ENCODE measurements at regions not wholly inside any gene's neighbourhood (a gene's known extent, or its start where the extent isn't known, plus 50 kb on each side); places are given as distances from the start of the nearest gene placed in this dataset.

DNA sequence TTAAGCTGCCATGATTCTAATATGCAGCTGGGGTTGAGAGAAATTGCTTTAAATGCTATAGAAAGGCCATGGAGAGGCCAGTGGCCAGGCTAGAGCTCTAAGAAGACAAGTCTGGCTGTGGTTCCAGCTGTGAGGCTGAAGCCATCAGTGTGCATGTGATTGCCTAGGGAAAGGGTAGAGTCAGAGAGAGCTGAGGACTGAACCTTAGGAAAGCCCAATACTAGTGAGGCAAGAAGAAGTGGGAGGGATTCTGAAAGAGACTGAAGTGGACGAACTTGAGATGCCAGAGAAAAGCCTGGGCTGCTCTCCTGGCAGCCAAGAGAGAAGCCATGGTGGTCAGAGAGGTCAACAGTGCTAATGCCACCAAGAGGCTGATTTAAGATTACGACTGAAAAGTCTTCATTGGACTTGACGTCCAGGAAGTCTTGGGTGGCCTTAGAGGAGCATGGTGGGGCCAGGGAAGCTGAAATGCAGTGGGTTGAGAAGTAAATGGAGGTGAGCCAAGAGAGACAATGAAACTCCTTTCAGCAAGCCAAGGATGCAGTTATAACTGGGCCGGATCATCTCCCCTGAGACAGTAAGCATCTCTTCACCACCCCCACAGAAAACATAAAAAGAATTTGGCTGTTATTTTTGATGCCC lies 133.2 kb downstream of the TMEM174 start:
- DNase-seq: no peak

- no peak for DNase-seq
These were observed 132.4 kb downstream of the TMEM174 start for GRCh38 chr5:73305386-73305785.

DNA sequence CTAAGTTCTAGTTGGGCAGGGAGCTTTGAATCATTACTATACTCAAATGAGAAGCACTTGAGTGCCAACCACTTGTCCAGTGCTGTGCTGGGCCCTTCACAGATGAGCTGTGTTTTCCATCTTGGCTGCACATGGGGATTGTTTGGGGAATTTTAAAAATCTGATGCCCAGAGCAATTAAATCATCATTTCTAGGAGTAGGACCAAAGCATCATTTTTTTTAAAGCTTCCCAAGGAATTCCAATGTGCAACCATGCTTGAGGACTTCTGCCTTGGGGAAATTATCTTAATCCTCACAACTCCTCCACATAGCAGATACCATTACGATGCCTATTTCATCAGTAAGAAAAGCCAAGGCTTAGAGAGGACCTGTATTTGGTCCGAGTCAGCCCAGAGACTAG lies 131.4 kb downstream of the TMEM174 start:
- no peak for DNase-seq

DNA sequence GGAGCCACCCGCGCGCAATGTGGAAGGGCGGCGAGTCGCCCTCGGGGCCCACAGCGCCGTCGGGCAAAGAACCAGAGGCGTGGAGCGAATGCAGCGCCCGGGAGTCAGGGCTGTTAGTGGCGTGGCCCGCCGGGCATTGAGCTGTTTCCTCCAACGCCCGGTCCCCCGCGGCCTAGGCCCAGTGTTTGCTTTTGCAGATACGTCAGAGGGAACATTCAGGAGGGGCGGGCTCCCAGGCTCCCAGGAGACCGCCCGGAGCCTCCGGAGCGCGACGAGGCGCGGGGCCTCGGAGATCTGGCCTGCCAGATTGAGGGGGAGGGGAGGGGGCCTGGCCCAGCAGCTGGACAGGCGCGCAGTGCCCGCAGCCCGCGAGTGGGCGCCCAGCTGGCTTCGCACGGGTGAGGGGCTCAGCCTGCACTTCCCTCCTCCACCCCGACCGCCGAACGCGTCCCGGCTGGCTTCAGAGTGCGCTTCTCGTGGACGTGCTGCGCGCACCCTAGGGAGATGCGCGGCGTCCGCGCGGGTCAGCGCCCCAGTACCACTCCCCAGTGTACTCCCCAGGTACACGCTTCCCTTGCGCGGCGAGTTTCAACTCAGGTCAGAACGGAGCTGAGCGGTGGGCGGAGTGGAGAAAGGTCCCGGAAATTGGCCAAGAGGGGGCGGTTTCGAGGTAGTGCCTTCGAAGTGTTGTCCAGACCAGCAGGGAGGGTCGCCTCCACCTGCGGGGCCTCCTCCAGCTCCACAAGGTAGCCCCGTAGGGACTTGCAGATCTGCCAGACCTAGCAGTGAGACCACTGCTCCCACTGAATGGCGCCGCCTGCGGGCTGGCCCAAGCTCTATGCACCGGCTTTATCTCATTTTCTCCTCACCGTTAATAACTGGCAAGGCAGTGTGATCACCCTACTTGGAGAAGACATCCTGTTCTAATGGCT lies 130.4 kb downstream of the TMEM174 start:
- DNase-seq: no peak

DNA sequence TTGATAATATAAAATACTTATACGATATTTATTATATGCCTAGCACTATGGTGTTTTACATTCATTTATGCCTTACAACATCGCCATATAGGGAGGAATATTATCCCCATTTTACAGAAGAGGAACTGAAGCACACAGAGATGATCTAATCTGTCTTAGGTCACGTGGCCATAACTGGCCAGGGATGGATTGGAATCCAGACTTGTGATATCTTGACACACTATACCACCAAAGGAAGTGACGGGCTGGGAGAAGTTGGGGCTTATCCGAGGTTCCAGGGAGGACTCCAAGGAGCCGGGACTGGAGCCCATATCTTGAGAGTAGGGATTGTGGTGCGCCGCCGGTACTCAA lies 129.8 kb downstream of the TMEM174 start:
- DNase-seq: no peak

DNA sequence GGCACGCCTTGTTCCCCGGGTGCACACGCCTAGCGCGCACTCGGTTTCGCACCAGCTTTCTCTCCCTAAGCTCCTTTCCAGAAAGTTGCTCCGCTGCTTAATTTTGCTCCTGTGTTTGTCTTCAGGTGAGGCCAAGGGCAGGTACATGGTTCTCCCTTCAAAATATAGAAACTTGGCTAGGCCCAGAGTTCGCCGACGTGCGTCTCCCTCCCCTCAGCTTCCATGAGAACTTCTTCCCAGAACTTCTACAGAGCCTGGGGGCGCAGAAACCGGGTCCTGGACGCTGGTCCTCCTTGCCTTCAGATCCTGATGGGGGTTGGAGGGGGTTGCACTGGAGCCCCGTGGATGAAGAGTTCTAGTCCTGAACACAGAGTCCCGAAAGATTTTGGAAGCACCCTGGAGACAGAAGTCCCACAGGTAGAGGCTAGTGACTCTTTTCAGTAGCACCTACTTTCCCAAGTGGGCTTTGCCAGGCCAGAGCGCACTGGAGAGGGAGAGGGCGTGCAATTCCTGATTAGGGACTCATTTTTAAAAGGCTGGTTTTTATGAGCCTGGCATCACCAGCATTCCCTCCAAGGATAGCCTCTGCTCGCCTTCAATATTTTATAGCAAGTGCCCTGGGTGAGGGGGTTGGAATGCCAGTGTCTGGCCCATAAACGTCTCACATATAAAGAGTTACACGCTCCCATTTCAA lies 128.4 kb downstream of the TMEM174 start:
- no peak for DNase-seq

- DNase-seq: no peak
These were observed 127.6 kb downstream of the TMEM174 start for GRCh38 chr5:73300337-73301207.

DNA sequence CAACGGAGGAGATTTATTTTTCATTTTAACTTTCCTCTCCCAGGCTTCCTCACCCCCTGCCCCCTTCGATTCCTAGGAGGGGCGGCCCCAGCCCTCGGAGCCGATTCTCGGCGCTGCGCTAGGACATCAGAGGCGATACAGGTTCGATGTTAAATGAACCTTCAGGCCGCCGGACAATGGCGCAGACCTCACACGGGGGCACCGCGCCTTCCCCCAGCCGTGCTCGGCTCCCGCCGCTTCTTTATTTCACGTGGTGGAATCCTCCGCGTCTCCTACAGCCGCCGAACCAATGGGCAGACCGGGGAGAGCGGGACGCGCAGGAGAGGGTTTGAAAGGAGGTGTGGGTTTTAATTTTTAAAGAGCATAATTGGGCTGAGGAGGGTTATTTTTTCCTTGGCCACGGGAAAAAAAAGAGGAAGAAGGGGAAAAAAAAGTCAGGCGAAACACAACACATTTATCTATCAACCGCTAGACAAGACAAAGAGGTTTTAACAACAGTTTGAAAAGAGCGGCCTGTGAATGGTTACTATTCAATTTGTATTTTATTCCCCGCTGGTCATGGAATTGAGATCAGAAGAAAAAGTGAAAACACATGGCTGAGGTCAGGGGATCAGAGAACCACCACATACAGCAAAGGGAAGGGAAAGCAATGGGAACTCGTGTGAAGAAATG lies 126.8 kb downstream of the TMEM174 start:
- no peak for DNase-seq

DNA sequence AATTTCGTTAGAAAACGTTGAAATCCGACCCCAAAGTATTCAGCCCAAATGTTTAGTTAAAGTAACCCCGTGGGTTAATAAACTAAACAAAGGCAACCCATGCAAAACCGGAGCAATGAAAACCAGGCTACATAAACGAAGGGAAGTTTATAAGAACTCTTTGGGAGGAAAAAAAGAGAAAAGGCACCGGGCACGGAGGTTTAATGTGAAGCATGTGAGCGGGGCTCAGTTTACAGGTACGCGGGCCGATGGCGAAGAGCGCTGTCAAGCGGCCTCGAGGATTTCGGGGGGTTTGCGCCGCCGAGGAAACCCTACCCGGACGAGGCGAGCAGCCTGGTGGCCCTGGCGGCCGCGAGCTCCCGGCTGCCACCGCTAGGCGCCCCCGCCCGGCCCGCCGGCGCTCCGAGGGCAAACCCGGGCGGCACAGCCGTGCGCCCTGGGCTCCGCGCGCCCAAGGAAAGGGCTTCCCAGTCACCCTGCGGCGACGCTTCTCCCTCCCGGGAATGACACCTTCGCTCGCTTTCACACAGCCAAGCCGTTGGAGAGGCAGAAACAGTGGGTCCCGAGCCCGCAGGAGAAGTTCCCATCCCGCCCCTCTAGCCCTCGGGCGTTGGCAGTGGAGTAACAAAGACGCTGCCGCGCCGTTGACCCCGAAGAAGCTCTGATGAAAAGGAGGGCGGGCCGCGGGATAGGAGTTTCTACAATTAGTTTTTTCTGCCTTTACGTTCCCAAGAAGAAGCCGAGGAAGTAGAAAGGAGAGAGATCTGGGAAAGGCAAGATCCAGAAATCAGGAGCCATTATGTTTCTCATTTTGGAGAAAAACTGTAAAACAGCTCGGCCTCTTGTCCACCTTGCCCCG lies 126.0 kb downstream of the TMEM174 start:
- peak; percentile 44 for DNase-seq

DNA sequence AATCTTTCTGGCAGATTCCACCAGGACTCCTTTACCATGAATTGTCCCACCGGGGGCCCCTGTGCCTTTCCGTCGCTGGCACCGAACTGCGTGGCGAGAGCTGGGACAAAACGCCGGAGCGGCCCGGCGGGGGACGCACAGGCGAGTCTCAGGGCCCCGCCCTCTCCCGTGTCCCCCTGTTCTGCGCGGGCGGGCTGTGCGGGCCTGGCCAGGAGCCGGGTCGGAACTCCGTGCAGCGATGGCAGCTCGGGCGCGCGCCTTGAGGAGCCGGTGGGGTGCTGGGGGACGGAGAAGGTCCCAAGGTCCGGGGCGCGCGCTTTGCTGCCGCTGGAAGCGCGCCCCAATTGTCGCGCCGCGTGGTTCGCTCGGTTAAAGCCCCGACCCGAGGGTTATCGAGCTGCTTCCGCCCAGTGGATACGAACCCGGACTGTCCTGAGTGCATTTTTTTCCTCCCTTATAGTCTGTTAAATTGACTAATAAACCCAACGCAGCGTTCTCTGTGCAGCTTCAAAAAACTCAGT lies 125.3 kb downstream of the TMEM174 start:
- no peak for DNase-seq

DNA sequence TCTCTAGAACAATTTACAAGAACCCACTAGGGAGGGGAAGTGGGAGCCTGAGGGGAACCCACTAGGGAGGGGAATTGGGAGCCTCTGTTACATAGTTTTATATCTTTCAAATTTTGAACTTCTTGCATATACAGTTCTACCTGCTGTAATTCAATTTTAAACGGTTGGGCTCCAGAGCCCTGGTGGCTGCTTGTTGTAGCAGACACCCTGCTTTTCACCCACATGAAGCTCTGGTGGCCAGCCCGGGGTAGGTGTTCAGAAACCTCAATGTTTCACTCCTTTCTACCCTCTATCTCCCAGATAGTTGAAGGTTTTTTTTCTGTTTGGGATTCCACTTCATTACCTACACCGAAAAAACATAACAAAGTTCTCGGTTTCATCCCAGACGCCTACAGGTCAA lies 124.4 kb downstream of the TMEM174 start:
- no peak for DNase-seq

DNA sequence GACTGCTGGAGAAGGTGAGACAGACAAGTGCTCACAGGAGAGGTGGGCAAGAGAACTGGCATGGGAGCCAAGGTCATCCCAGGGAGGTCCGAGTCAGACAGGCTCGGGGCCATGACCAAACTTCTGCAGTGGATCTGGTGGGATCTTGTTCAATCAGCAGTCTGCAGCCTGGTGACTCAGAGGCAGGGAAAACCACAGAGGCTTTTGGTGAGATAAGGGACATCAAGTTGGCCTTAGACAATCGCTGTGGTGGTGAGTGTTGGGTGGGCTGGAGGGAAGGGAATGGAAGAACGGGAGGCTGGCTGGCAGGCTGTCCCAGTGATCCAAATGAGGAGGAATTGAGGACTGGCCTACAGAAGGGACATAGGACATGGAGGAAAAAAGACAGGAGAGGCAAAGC lies 123.8 kb downstream of the TMEM174 start:
- no peak for DNase-seq

DNA sequence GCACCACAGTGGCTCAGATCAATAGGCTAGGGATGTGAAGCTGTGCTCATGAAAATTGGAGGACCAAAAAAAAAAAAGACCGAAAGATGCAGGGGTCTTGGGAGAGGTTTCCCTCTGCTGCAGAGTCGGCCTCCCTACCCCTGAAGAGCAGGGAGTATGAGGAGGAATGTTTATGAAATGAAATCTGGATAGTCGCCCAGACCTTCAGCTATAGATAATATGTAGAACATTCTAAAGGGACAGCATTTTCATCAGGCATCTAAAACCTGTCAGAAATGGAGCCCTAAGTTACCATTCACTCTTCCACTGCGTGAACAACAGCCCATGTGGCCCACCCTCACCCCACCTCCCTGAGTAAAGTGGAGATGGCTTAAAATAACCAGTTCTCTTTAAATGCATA lies 122.9 kb downstream of the TMEM174 start:
- DNase-seq: no peak

- no peak for DNase-seq
These were observed 122.5 kb downstream of the TMEM174 start for GRCh38 chr5:73295447-73295846.

GRCh38 chr5:73292816-73293459 lies 119.9 kb downstream of the TMEM174 start:
- no peak for DNase-seq

DNA sequence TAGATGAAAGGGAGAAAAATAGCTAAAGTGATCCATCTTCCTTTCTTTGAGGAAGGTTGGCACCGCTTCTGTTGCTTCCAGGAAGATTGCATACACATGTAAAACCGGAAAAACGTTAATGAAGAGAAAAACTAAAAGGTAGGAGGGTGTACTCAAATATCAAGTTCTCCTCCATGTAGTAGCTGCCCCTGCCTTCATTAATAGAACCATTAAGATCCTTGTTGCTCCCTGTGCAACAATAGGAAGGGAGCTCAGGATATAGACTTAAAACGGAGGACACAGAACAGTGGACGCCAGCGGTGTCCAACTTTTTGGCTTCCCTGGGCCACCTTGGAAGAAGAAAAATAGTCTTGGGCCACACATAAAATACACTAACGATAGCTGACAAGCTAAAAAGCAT lies 118.9 kb downstream of the TMEM174 start:
- no peak for DNase-seq

GRCh38 chr5:73290242-73290641 lies 117.2 kb downstream of the TMEM174 start:
- DNase-seq: no peak

GRCh38 chr5:73288803-73289720 lies 116.1 kb downstream of the TMEM174 start:
- no peak for DNase-seq

- no peak for DNase-seq
These were observed 113.9 kb downstream of the TMEM174 start for GRCh38 chr5:73286896-73287295.

All from stimulated activated CD4-positive, alpha-beta T cell treated with anti-CD3 and anti-CD28 coated beads, Interleukin-15, amount 100 ng/mL, for 24 hours (primary cell).